GM18907 (cell line): ENCODE measurements at regions not wholly inside any gene's neighbourhood (a gene's known extent, or its start where the extent isn't known, plus 50 kb on each side); places are given as distances from the start of the nearest gene placed in this dataset.

Experiments
- ATAC-seq: cut with Tn5 transposase; IDR thresholded peaks from one replicate; pipeline ENCODE4 v1.9.1; 2021; ENCODE audit warnings: mild to moderate bottlenecking, moderate library complexity; ENCODE audit not compliant: unreplicated experiment

DNA sequence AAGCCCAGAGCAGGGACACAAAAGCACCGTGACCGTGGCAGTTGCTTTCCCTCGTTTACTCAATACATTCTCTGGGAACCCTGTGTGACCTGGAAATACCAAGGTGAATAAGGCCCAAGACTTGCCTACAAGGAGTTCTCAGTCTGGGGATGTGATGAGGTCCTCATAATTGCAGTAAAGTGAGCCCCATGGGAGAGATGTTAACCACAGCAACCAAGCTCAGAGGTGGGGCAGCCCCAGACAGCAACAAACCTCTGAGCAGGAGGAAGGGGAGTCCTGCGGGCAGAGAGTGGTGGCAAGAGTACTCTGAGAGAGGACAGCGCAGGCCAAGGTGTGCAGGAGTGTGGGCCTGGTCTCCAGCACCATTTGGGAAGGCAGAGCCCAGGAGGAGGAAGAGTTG, 91.6 kb downstream of the TTC32 start:
- ATAC-seq = peak; percentile 64

DNA sequence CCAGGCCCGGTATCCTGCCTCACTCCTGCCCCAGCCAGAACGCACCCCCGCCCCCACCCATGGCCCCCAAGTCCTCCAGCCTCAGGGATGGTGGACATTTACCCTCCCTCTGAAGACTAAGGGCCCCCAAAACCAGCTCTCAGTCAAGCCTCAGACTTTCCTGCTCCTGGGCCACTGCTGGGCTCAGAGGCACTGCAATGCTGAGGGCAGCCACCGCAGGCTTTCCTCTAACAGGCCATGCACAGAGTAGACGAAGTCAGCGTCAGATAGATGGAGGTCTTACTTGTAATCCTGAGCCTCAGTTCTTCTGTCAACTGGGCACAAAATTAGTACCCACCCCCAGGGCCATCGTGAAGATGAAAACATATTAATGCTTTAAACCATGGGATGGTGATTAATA, 92.6 kb downstream of the TTC32 start:
- ATAC-seq = no peak

DNA sequence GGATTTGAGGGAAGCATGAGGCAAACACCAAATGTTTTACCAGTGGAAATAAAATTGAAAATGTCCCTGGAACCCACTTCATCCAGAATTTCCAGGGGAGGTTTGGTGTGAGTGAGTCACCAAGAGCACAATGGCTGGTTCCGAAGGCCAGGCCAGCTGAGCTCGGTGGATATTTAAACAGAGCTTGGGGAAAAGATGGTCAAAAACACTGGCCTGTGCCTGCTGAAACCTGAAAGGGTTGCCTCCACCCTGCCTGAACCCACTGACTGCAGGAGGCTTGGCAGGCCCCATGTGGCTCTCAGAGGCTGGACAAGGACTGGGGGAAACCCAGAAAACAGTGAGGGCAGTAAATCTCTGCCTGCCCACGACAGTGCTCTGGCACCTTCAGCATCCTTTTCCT, 93.9 kb downstream of the TTC32 start:
- ATAC-seq = no peak

DNA sequence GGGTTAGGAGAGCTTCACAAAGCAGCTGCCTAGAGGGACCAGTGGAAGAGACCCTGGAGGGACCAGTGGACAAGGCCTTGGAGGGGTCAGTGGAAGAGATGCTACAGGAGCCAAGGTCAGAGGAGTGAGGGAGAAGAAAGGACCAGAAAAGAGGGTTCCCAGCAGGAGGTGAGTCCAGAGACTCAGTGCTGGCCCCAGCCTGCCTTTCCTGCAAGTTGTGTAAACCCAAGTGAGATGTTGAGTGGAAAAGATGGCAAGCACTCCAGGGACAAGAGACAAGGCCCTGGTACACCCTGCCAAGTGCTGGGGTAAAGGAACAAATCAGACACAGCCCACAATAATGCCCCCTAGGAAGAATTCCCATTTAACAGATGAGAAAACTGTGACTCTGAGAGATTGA, 94.4 kb downstream of the TTC32 start:
- no peak for ATAC-seq

DNA sequence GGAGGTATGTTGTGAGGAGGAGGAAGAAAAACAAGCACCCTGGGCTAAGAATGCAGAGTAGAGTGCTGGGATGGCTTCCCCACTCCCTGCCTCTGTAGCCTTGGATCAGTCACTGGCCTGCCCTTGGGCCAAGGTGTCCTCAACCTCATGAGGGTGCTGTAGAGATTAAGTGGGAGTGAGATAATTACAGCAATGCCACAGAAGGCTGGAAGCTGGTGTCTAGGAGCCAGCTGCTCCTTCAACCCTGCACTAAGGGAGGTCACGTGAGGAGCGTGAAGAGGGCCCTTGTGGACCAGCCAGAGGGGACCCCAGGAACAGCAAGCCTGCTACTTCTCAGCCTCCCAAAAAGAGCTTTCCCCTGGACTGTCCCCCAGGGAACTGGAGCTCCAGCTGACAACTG, 95.2 kb downstream of the TTC32 start:
- ATAC-seq = no peak

DNA sequence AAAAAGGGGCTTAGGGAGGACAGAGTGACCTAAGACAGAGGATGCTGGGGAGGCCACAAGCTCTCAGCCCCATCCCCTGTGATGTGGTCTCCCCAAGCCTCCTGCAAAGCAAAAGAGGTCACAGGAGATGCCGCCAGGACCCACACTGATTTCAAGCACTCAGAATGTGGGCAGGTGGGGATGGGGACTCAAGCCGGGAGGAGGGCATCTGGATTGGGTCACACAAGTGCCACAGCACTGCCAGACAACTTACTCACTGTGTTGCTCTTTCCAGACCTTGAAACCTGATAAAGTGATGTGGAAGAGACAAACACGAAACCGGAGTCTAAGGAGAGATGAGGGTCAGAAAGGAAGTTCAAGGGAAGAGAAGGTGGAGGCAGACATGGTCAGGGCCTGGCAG, 95.7 kb downstream of the TTC32 start:
- no peak for ATAC-seq

DNA sequence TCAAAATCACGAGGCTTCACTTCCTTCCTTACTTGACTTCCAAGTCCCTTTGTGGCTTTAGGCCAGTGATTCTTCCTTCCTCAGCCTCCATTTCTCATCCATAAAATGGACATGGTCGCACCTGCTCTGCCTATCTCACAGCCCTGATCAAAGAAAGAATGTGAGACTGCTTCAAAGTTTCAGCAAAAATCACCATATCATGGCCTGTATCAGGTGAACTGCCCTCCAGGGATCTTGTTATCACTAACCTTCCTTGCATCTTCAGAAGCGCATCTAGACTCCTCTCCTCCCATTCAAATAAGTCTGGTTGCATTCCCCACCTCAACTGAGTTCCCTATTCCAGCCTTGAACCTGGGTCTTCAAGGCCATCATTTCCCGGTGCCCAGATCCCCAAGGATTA, 96.5 kb downstream of the TTC32 start:
- ATAC-seq = no peak

DNA sequence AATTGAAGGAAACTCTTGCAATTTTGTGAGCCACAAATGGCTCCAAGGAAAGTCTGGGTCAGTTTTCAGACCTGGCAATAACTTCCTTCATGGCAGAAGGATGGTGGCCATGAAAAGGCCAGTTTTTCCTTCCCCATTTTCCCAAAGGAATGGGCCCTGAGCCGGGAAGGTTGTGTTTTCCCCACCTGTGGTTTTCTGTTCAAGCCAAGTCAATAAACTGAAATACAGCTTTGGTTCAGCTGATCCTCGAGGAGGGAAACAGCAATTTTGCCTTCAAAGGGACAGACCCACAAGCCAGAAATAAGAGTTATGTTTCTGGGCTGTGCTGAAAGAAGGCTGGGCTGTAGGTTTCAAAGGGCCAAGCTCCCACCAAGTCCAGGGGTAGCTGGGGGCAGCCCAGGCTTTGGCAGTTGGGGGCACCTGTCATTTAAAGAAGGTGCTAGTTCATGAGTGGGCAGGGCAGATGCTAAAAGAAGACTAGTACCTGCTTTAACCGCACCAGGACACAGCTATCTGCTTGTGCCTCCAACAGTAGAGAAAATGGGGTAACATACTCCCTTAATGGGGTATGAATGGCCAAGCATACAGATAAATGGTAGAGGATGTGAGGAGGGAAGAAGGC, 97.0 kb downstream of the TTC32 start:
- no peak for ATAC-seq

DNA sequence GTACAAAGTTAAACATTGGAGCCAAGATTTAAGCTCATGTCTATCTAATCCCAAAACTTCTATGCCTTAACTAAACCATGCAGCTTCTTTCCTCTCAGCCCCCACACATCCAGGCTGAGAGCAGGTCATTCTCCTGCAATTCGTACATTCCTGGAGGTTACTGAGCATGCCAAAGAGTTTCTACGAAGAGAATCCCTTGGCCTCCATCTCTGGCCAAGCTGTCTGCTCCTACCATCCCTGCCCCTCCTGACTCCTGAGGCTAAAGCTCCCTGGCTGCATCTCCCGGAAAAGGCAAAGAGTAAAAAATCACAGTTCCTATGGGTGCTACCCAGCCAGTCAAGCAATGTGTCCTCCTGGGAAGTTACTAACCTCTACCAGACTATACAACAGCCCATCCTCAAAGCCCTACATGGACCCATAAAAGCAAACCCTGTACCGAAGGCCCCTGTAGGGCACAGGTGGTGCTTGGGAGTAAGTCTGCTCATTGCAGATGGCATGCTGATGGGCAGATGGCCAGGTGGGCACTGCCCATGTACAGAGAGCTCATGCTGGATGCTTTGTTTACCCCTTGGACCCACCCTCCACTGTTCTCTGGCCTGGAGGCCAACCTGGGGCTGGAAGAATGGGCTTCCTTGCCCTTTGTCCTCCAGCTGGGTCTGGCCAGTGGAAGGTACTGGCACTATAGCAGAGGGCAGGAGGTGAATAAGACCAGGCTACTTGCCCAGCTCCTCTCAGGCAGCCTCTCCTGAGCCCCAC, 99.5 kb downstream of the TTC32 start:
- ATAC-seq = no peak

DNA sequence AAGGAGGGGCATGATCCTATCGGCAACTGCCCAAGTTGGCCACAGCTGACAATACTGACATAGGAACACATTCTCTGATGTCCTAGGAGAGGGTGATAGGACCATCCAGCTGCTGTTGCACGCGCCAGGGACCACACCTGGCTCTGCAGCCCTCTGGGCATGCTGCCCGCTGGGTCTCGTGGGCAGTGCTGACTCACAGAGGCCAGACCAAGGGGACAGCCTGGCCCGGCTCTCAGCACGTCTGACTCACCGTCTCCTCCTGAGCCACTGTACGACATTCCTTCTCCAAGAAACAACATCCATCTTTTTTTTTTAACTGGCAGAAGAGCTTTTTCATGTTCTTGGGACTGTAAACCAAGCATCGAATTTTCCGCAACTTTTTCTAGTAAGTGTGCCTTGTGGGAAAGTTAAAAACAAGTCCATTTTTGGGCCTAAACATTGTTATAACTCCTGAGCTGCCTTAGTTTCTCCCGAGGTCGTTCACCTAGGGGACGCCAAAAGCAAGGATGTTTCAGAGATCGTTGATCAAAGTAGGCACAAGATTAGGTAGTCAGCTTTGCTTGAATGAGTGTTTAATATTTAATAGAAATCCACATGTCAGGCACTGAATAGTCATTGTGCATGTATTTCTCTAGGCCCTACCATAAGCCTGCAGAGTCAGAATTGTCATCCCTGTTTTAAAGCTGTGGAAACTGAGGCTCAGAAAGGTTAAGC, 100.3 kb downstream of the TTC32 start:
- no peak for ATAC-seq

DNA sequence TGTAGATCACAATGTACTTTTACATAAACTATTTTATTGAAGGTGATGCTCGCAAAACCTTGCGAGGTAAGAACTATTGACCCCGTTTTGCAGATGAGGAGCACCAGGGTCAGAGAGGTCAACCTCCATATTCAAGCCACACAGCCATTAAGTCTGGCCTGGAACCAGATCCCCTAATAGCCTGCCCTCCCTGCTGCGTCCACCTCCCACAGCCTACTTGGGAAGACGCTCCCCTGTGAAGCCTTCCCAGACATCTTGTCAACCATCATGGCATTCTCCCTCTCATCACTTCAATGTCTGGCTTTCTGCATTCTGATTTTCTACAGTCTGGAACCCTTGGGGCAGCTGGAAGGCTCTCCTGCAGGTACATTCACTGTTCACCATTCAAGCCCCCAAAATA, 101.0 kb downstream of the TTC32 start:
- ATAC-seq = no peak

DNA sequence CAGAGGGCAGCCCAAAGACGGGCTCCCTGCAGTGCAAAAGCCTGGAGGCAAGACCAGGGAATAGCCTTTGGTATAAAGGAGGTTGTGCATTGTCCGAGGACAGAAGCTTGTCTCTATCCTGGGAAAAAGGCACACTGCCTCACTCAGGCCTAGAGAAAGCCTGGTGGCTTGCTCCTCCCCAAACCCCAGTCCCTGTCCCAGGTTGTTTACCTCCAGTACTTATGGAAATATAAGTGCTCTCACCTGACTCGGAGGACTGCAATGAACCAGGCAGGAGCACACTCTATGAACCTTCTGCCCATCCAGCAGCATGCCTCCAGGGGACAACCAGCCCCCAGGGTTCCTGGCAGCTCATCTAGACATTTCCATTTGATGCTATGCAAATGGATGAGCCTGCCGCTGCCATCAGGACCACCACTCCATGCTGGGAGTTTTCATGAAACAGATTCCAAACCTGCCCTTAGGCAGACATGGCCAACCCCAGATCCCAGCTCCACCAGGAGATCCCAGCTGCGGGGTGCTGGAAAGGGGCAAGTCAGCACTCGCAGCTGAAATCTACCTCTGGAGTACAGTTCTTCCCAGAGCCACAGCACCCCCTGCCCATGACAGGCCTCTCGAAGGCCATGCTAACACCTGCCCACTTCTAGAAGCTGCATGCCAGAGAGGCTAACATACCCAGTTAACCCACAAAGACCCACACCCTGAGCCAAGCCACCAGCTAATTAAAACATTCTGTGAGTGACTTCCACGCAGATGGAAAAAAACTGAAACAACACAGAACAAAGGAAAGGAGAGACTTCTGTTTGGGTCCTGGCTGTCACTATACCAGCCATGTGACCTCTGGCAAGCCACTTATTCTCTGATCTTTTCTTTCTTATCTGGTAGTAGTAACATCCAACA, 101.7 kb downstream of the TTC32 start:
- ATAC-seq = no peak

DNA sequence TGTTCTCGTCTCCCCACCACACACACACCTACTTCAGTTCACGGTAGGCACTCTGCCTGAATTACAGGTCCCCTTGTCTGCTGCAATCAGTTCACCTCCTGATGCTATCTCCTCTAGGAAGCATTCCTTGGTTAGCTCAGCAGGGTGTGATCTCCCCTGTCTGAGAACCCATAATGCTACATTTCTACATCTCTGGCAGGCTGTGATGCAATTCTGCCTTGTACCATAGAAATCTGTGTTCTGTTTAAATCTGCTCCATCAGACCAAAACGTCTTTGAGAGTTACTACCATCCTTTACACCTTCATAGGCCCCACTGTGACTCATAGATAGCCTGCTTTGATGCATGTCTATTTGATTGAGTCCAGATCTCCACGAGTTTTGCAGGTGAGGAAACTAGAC, 103.9 kb downstream of the TTC32 start:
- no peak for ATAC-seq

DNA sequence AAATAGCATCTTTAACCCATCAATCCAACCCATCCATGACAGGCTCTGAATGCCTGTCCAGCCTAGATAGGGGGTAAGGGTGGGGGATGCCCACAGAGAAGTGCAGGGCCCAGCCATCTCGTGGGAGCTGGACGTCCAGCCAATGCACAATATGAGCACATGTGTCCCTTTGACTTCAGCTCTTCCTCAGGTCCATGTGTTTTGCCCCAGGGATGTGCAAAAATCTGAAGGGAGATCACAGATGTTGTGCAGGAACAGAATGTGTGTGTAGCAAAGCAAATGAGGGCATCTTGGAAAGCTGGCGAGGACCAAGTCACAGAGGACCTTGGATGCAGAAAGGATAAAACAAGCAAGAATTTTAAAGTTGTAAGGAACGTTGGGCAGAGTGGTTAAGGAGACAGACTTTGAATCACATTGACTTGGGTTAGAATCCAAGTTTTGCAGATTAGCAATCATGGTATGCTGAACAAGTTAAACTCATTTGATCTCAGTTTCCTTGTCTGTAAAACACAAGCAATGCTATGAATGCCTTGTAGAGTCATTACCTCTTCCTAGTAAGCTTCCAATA, 104.5 kb downstream of the TTC32 start:
- no peak for ATAC-seq

DNA sequence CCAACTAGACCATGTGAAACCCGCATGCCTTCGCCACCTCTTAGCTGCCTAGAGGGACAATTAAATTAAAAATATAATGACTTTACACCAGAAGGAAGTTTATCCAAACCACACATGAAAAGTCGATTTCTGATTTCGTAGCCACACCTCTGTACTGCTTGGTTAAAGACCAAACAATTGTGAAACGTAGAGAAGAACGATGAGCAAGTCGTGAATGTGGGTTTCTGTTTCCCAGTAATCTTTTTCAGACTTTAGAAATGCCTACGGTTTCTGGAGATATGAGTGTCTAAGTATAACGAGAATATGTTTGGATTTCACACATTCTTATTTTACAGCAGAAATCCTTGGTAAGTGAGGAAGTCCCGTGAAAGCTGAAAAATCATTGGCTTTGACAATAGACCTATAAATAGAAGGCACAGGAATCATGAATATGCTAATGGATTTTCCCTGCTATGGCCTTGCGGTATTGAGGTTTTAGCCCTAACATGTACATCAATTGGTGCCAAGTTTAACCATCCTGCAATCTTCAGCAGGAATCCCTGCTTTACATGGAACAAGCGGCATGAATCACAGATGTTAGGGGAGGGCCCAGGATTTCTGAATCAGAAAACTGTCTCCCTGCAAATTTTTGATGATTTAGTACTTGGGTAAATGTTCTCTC, 105.6 kb downstream of the TTC32 start:
- ATAC-seq = no peak

DNA sequence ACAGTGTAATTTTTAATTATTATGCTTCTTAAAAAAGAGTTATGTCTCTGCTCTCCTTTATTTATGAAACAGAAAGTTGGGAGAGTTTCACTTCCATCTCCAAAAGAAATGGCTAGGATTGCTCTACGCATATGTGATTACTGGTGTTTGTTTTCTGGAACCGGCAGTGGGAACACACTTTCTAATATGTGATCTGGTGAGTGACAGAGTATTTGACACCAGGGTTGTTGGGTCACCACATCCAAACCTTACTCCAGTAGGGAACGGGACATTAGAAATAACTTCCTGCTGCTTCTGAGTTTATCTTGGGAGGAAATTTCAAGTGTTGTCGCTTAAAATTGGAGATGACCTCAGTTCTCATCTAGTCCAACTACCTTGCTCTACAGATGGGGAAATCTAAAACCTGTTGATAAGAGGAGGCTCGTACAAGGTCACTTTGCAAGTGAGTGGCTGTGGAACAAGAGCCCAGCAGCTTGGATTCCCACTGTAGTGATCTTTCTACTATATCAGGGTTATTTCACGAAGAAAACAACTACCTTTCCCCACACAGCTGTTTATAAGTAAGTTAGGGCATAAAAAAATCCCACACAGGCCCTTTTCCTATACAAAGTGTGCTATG, 108.5 kb downstream of the TTC32 start:
- no peak for ATAC-seq

DNA sequence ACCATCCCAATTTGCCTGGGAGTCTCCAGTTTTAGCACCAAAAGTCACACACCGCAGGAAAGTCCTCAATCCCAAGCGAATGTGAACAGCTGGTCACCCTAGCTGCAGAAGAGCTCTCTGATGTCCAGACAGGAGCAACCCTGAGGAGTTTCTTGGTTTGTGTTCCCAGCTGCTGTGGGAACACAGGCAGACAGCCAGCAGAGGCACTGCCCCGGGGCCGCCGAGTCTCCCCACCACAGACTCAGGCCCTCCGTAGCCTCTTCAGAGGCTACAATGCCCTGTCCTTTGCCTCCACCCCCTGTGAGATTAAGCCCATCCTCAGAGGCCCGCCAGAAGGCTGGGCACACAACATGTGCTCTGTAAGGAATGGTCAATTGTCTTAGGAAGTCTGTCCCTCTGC, 111.5 kb downstream of the TTC32 start:
- ATAC-seq = no peak

DNA sequence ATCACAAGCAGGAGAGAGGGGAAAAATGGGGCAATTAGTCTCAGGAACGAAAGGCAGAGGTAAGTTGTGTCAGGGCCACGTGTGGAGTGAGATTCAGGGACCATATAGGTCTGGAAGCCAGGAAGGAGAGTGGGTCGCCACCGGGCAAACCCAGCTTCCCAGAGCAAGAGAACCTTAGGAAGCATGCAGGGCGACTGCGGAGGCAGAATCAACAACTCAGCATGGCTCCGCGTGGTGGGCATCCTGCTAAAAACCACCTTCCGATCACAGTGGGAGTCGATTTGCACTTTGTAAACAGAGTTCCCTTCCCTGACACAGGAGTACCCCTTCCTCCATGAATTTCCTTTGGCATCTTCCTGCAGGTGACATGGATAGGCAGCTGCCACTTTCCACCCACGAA, 114.6 kb downstream of the TTC32 start:
- no peak for ATAC-seq

DNA sequence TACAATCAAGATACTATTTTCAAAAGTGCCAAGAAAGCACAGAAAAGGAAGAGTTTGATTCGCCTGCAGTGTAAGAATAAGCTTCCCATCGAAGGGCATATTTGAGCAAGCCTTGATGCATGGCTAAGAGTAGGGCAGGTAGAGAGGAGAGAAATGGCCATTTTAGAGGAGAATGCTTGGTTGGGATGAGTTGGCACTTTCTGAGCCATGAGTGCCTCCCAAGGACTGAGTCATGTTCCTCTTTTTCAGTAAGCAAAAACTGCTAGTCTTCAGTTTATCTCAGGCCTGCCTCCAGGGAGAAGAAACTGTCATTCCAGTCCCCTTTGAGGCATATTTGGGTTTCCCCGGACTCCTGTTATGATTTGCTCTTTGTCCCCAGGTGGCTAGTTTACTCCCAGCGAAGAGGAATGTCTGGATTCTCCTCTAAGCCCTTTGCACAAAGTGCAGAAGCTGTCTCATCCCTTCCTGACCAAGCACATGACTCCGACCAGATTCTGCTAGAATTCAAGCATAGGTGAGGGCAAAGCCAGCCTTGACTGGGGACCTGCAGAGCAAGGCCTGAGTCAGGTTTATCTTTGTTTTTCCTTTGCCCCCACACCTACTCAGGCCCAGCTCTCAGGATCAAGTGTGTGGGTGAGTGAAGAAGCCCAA, 115.2 kb downstream of the TTC32 start:
- peak; percentile 86 for ATAC-seq
